ENCODE measurements at regions not wholly inside any gene's neighbourhood (a gene's known extent, or its start where the extent isn't known, plus 50 kb on each side); places are given as distances from the start of the nearest gene placed in this dataset.

- Histone ChIP-seq H3K9me3 (no peaks in the 10 kb centered on the region), H3K4me1 (ENCODE audit: insufficient read depth) (no peaks in the 10 kb centered on the region), H3K36me3 (no peaks in the 10 kb centered on the region), H3K27me3 (no peaks in the 10 kb centered on the region), H3K4me3 (no peak overlapping the region), H3K27ac (no peak overlapping the region)
- DNase-seq: no peak
- intact Hi-C loops (cut with DNase I): no loop called here
- WGBS, 3 donors: 26 to 38% (median 28%) methylated on average over 1 of the region's 1 CpG
- no peak for TF ChIP-seq CTCF (IDR thresholded peaks at IDR 0.05)
- no peak for TF ChIP-seq EP300 (IDR thresholded peaks at IDR 0.05)
Measured at GRCh38 chr2:122263746-122264145, 508.3 kb downstream of the TSN start.

- intact Hi-C loops (cut with DNase I): no loop called here
- H3K27me3 ChIP-seq: no peaks in the 10 kb centered on the region
- no peaks in the 10 kb centered on the region for H3K9me3 ChIP-seq
- H3K27ac ChIP-seq: no peak overlapping the region
- no peak for TF ChIP-seq POLR2A (IDR thresholded peaks at IDR 0.05)
- no peak for TF ChIP-seq EP300 (IDR thresholded peaks at IDR 0.05)
- TF ChIP-seq CTCF (IDR thresholded peaks at IDR 0.05): no peak
- DNase-seq: no peak
- H3K4me3 ChIP-seq: no peak overlapping the region
- H3K36me3 ChIP-seq: no peaks in the 10 kb centered on the region
- H3K4me1 ChIP-seq (ENCODE audit: insufficient read depth): no peaks in the 10 kb centered on the region
- 5 to 11% (median 9%) methylated on average over 1 of the region's 1 CpG for WGBS, 3 donors
Measured at GRCh38 chr2:122266636-122267035, 511.2 kb downstream of the TSN start.

GRCh38 chr2:122267947-122268346, 512.5 kb downstream of the TSN start:
- H3K27ac ChIP-seq: no peak overlapping the region
- H3K27me3 ChIP-seq: no peaks in the 10 kb centered on the region
- no peaks in the 10 kb centered on the region for H3K4me1 ChIP-seq (ENCODE audit: insufficient read depth)
- no peak overlapping the region for H3K4me3 ChIP-seq
- no peak for TF ChIP-seq POLR2A (IDR thresholded peaks at IDR 0.05)
- no peak for TF ChIP-seq EP300 (IDR thresholded peaks at IDR 0.05)
- no peak for TF ChIP-seq CTCF (IDR thresholded peaks at IDR 0.05)
- DNase-seq: no peak
- H3K36me3 ChIP-seq: no peaks in the 10 kb centered on the region
- 89 to 95% (median 92%) methylated on average over 5 of the region's 5 CpGs for WGBS, 3 donors
- intact Hi-C loops (cut with DNase I): no loop called here
- no peaks in the 10 kb centered on the region for H3K9me3 ChIP-seq

GRCh38 chr2:122273785-122274419, 518.5 kb downstream of the TSN start:
- intact Hi-C loops (cut with DNase I): loop anchor here in 1 of 4 donors (1.0 kb wide), 1 partner anchor 32 kb away; no protein-coding TSS in a partner anchor
- H3K27ac ChIP-seq: no peak overlapping the region
- no peaks in the 10 kb centered on the region for H3K27me3 ChIP-seq
- no peaks in the 10 kb centered on the region for H3K4me1 ChIP-seq (ENCODE audit: insufficient read depth)
- no peaks in the 10 kb centered on the region for H3K36me3 ChIP-seq
- TF ChIP-seq POLR2A (IDR thresholded peaks at IDR 0.05) (no peak), CTCF (IDR thresholded peaks at IDR 0.05) (no peak), EP300 (IDR thresholded peaks at IDR 0.05) (no peak)
- no peak for DNase-seq
- H3K9me3 ChIP-seq: no peaks in the 10 kb centered on the region
- WGBS, 3 donors: 84 to 89% (median 86%) methylated on average over 11 to 13 of the region's 13 CpGs
- H3K4me3 ChIP-seq: no peak overlapping the region

Data from ovary (tissue), 7 donors.